ENCODE measurements at regions not wholly inside any gene's neighbourhood (a gene's known extent, or its start where the extent isn't known, plus 50 kb on each side); places are given as distances from the start of the nearest gene placed in this dataset.

DNA sequence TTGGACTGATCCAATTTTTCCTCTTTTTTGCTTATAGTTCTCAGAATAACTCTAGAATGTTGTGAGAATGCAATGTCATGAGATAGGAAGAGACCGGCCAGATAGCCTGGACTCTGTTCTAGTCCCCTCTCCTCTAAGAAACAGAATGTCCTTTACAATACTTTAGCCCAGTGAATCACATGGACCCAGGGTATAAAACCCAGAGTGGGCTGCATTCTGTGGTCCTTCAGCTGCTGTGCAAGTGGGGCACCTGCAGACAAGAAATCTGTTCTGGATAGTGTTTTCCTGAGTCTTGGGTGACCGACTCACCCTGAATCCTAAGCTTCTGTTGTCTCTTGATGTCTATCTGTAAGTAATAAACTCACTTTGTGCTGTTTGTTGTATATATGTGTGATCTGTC is 368.6 kb upstream of the DPH6 start:
- TF ChIP-seq, protein P1, sequence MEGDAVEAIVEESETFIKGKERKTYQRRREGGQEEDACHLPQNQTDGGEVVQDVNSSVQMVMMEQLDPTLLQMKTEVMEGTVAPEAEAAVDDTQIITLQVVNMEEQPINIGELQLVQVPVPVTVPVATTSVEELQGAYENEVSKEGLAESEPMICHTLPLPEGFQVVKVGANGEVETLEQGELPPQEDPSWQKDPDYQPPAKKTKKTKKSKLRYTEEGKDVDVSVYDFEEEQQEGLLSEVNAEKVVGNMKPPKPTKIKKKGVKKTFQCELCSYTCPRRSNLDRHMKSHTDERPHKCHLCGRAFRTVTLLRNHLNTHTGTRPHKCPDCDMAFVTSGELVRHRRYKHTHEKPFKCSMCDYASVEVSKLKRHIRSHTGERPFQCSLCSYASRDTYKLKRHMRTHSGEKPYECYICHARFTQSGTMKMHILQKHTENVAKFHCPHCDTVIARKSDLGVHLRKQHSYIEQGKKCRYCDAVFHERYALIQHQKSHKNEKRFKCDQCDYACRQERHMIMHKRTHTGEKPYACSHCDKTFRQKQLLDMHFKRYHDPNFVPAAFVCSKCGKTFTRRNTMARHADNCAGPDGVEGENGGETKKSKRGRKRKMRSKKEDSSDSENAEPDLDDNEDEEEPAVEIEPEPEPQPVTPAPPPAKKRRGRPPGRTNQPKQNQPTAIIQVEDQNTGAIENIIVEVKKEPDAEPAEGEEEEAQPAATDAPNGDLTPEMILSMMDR (IDR thresholded peaks at IDR 0.05), result no peak
- TF ChIP-seq EZH2 (IDR thresholded peaks at IDR 0.05; ENCODE audit: borderline replicate concordance, insufficient read depth, low read depth, low read length, poor library complexity, severe bottlenecking), result no peak
